Testis (tissue), 2 donors: ENCODE measurements at regions not wholly inside any gene's neighbourhood (a gene's known extent, or its start where the extent isn't known, plus 50 kb on each side); places are given as distances from the start of the nearest gene placed in this dataset.

Experiments used
- DNase-seq: peaks from one replicate; pipeline ENCODE4 v3.0.0-alpha.2; 2019
- H3K27ac ChIP-seq, 2 donors: fragments of 200-600 bp; sonication (generic); one replicate each; pipeline ENCODE4 v1.5.1; 2019
- H3K27me3 ChIP-seq: fragments of 200-600 bp; sonication (generic); one replicate; pipeline ENCODE4 v1.5.1; 2019
- H3K36me3 ChIP-seq: fragments of 200-600 bp; sonication (generic); one replicate; pipeline ENCODE4 v1.5.1; 2017; ENCODE audit warnings: low read depth; ENCODE audit errors: missing control alignments
- H3K4me1 ChIP-seq: fragments of 200-600 bp; sonication (generic); one replicate; pipeline ENCODE4 v1.5.1; 2019
- H3K4me3 ChIP-seq, 2 donors: fragments of 200-600 bp; sonication (generic); one replicate each; pipeline ENCODE4 v1.5.1; 2017 to 2019
- H3K9me3 ChIP-seq: fragments of 200-600 bp; sonication (generic); one replicate; pipeline ENCODE4 v1.5.1; 2017
- POLR2A ChIP-seq: fragments of 450-650 bp; IDR thresholded peaks from one replicate; pipeline ENCODE4 v1.6.1; 2017; ENCODE audit warnings: antibody characterized with exemption, mild to moderate bottlenecking, moderate library complexity
- WGBS, 2 donors: methylation state at CpG; one replicate each; pipeline ENCODE4 v1.1.5; 2018; 5-methylcytosine and 5-hydroxymethylcytosine counted together
- intact Hi-C: fragments of 100-400 bp; cut with DNase I; formaldehyde crosslinking; loops from one replicate; pipeline ENCODE4 v1.15.1; 2023; ENCODE audit warnings: low total_unique reads
- TF ChIP-seq, protein P1 (sequence below), 3 experiments: fragments of 450-650 bp in 2 of 3; fragments of 200-600 bp in 1 of 3; sonication (generic) in 1 of 3; IDR thresholded peaks; one replicate each; pipeline ENCODE4 v1.5.1; 2016 to 2019; ENCODE audit warnings: antibody characterized with exemption in 3 of 3, mild to moderate bottlenecking in 2 of 3, moderate library complexity in 1 of 3

DNA sequence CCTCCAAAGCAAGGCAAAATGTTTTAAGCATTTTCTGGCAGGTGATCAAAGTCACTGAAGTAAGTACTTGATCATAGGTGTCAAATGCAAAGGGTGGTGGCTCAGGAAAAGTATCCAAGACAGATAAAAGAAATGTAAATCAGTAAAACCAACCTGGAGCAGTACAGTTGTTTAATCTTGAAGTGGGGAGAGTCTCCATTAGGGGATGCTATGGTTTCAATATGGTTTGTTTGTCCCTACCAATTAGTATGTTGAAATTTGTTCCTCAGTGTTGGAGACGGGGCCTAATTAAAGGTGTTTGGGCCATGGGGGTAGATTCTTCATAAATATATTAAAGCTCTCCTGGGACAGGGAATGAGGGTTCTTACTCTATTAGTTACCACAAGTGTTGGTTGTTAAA, 1781.7 kb upstream of the PRR20A start:
- no peaks in the 10 kb centered on the region for H3K27me3 ChIP-seq
- no peaks in the 10 kb centered on the region for H3K36me3 ChIP-seq
- 70 to 78% methylated on average over 1 of the region's 1 CpG for WGBS, 2 donors
- no peak for DNase-seq
- no peak overlapping the region for H3K4me3 ChIP-seq
- no peaks in the 10 kb centered on the region for H3K9me3 ChIP-seq
- no peak overlapping the region for H3K27ac ChIP-seq
- TF ChIP-seq POLR2A = no peak
- TF ChIP-seq, protein P1, sequence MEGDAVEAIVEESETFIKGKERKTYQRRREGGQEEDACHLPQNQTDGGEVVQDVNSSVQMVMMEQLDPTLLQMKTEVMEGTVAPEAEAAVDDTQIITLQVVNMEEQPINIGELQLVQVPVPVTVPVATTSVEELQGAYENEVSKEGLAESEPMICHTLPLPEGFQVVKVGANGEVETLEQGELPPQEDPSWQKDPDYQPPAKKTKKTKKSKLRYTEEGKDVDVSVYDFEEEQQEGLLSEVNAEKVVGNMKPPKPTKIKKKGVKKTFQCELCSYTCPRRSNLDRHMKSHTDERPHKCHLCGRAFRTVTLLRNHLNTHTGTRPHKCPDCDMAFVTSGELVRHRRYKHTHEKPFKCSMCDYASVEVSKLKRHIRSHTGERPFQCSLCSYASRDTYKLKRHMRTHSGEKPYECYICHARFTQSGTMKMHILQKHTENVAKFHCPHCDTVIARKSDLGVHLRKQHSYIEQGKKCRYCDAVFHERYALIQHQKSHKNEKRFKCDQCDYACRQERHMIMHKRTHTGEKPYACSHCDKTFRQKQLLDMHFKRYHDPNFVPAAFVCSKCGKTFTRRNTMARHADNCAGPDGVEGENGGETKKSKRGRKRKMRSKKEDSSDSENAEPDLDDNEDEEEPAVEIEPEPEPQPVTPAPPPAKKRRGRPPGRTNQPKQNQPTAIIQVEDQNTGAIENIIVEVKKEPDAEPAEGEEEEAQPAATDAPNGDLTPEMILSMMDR (IDR thresholded peaks at IDR 0.05) = no peak
- no peaks in the 10 kb centered on the region for H3K4me1 ChIP-seq
- intact Hi-C loops = no loop called here

DNA sequence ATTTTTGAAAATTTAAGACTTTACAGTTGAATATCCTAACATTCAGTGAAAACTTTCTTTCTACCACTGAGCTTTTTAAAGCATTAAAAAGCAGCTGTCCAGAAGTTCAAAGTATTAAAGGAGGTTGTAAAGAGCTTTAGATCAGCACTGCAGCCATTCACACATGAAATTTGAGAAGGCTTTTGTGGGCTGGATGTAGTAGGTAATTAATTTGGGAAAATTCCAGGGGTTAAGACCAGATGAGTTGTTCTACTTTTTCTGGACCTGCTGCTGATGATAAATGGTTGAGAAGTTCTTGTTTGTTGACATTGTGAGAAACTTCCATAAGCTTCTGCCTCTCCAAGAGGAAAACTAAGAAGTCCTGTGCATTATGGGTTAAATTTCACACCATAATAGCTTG, 1779.6 kb upstream of the PRR20A start:
- H3K4me1 ChIP-seq = no peaks in the 10 kb centered on the region
- no peak overlapping the region for H3K4me3 ChIP-seq
- no peak for DNase-seq
- no peaks in the 10 kb centered on the region for H3K27me3 ChIP-seq
- no peaks in the 10 kb centered on the region for H3K9me3 ChIP-seq
- TF ChIP-seq, protein P1 (IDR thresholded peaks at IDR 0.05) = no peak
- TF ChIP-seq POLR2A = no peak
- intact Hi-C loops = no loop called here
- H3K27ac ChIP-seq = no peak overlapping the region
- no peaks in the 10 kb centered on the region for H3K36me3 ChIP-seq

DNA sequence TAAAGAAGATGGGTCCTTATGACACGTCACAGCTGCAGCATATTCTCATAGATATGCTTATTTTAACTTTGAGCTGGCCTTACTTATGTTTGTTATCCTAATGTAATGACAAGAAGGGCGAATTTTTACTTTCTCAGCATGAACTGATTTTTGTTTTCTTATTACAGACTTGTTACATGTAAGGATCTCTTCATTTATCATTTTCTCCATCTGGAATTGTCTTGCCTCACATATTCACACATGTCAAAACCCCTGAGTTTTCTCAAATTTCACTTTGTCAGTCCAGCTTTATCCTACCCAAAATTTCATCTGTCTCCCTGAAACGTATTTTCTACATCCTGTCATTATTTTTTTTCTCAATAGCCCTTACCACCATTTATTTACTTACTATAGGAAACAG, 1774.0 kb upstream of the PRR20A start:
- 73 to 77% methylated on average over 3 of the region's 3 CpGs for WGBS, 2 donors
- intact Hi-C loops = no loop called here
- H3K27ac ChIP-seq = no peak overlapping the region
- TF ChIP-seq POLR2A = no peak
- TF ChIP-seq, protein P1 (IDR thresholded peaks at IDR 0.05) = no peak
- no peaks in the 10 kb centered on the region for H3K27me3 ChIP-seq
- no peaks in the 10 kb centered on the region for H3K9me3 ChIP-seq
- no peaks in the 10 kb centered on the region for H3K4me1 ChIP-seq
- no peak for DNase-seq
- H3K36me3 ChIP-seq = no peaks in the 10 kb centered on the region
- H3K4me3 ChIP-seq = no peak overlapping the region

DNA sequence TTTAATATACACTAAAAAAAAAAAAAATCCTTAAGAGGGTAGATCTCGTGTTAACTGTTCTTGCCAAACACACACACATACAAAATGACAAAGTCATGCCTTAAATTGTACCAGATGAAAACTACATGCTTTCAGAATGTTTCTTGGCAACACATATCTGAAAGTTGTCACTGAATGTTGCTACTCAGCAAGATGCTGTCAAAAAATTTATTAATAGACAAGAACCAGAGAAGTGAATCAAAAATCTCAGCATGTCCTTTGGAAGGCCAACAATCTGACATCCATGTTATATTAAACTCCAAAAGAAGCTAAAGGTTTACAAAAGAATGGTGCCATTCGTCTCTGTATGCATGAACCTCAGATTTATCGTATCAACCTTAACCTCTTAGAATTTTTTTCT, 1746.2 kb upstream of the PRR20A start:
- intact Hi-C loops = no loop called here
- H3K4me3 ChIP-seq = no peak overlapping the region
- H3K9me3 ChIP-seq = no peaks in the 10 kb centered on the region
- H3K36me3 ChIP-seq = no peaks in the 10 kb centered on the region
- no peak overlapping the region for H3K27ac ChIP-seq
- no peak for DNase-seq
- H3K27me3 ChIP-seq = no peaks in the 10 kb centered on the region
- no peaks in the 10 kb centered on the region for H3K4me1 ChIP-seq
- 87 to 92% methylated on average over 3 of the region's 3 CpGs for WGBS, 2 donors
- TF ChIP-seq, protein P1 (IDR thresholded peaks at IDR 0.05) = no peak
- no peak for TF ChIP-seq POLR2A

DNA sequence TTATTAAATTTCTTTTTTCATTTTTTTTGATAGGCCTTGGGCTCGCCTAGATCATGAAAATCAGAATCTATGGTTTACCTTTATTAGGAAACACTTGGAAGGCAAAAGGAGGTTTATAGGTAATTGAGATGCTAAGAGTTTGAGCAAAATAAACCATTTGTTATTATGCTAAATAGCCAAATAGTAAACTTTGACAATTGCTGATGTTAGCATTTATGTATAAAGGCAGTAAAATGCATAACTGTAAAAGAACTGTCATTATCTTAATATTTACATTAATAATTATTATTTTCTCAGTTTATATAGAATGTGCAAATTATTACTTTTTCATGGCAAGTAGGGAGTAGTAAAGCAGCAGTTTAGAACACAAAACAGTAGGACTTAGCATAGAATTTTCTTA, 1737.8 kb upstream of the PRR20A start:
- intact Hi-C loops = no loop called here
- TF ChIP-seq, protein P1 (IDR thresholded peaks at IDR 0.05) = no peak
- TF ChIP-seq POLR2A = no peak

More for the DNA sequence above, 1737.8 kb upstream of the PRR20A start:
- DNase-seq = no peak
- Histone ChIP-seq H3K36me3 (no peaks in the 10 kb centered on the region), H3K9me3 (no peaks in the 10 kb centered on the region), H3K4me1 (no peaks in the 10 kb centered on the region), H3K4me3 (no peak overlapping the region), H3K27me3 (no peaks in the 10 kb centered on the region), H3K27ac (no peak overlapping the region)
- 90 to 98% methylated on average over 1 of the region's 1 CpG for WGBS, 2 donors
